DND-41 (cell line): ENCODE measurements at regions not wholly inside any gene's neighbourhood (a gene's known extent, or its start where the extent isn't known, plus 50 kb on each side); places are given as distances from the start of the nearest gene placed in this dataset.

ENCODE experiments used
- CTCF ChIP-seq: IDR thresholded peaks from 2 replicates; pipeline ENCODE4 v1.5.1; 2012; ENCODE audit warnings: borderline replicate concordance, low read length, moderate library complexity, mild to moderate bottlenecking; ENCODE audit not compliant: poor library complexity, severe bottlenecking; ENCODE audit errors: extremely low read depth
- EZH2 ChIP-seq: IDR thresholded peaks from 3 replicates; pipeline ENCODE4 v1.6.1; 2012; ENCODE audit warnings: borderline replicate concordance, low read depth, mild to moderate bottlenecking, moderate library complexity, low read length, inconsistent platforms; ENCODE audit not compliant: severe bottlenecking

DNA sequence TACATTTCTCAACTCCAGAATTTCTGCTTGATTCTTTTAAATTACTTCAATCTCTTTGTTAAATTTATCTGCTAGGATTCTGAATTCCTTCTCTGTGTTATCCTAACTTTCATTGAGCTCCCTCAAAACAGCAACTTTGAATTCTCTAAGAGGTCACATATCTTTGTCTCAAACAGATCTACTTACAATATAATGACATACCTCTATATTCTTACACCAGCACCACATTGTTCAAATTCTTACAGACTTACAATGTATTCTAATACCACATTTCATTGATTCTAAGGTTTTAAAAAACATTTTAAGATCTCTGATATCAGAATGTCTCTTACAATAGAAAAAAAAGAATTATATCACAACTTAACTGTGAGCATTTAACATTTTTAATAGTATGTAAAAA lies 77.4 kb downstream of the DIRAS3 start:
- TF ChIP-seq CTCF (no peak), EZH2 (no peak)
